A549 (cell line): ENCODE measurements at regions not wholly inside any gene's neighbourhood (a gene's known extent, or its start where the extent isn't known, plus 50 kb on each side); places are given as distances from the start of the nearest gene placed in this dataset.

Source experiments
- CHD2 ChIP-seq: fragments of 150-350 bp; IDR thresholded peaks from 2 replicates; pipeline ENCODE4 v1.6.1; 2014; ENCODE audit warnings: low read length; ENCODE audit not compliant: partially characterized antibody
- TFCP2L1 ChIP-seq: fragments of 250-450 bp; sonication (Bioruptor Pico); IDR thresholded peaks from 2 replicates; pipeline ENCODE4 v1.5.0; 2021; ENCODE audit warnings: mild to moderate bottlenecking
- TF ChIP-seq, protein P1 (sequence below): fragments of >200 bp; sonication (Bioruptor Twin); formaldehyde crosslinking; IDR thresholded peaks from 3 replicates; pipeline ENCODE4 v1.5.1; 2016

DNA sequence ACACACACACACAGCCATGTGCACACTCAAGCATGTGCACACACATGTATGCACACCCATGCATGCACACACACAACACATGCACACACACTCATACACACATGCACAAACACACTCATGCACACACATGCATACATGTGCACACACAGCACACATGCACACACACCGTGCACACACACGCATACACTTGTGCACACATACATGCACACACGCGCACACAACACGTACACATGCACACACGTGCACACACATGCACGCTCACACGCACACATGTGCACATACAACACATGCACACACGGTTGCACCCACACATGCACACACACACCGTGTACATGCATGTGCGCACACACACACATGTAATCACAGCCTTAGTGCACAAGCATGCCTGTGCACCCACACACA lies 230.4 kb upstream of the GSE1 start:
- TF ChIP-seq, protein P1, sequence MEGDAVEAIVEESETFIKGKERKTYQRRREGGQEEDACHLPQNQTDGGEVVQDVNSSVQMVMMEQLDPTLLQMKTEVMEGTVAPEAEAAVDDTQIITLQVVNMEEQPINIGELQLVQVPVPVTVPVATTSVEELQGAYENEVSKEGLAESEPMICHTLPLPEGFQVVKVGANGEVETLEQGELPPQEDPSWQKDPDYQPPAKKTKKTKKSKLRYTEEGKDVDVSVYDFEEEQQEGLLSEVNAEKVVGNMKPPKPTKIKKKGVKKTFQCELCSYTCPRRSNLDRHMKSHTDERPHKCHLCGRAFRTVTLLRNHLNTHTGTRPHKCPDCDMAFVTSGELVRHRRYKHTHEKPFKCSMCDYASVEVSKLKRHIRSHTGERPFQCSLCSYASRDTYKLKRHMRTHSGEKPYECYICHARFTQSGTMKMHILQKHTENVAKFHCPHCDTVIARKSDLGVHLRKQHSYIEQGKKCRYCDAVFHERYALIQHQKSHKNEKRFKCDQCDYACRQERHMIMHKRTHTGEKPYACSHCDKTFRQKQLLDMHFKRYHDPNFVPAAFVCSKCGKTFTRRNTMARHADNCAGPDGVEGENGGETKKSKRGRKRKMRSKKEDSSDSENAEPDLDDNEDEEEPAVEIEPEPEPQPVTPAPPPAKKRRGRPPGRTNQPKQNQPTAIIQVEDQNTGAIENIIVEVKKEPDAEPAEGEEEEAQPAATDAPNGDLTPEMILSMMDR = no peak
- no peak for TF ChIP-seq TFCP2L1
- no peak for TF ChIP-seq CHD2
